ENCODE measurements at regions not wholly inside any gene's neighbourhood (a gene's known extent, or its start where the extent isn't known, plus 50 kb on each side); places are given as distances from the start of the nearest gene placed in this dataset.

- TF ChIP-seq, protein P1, sequence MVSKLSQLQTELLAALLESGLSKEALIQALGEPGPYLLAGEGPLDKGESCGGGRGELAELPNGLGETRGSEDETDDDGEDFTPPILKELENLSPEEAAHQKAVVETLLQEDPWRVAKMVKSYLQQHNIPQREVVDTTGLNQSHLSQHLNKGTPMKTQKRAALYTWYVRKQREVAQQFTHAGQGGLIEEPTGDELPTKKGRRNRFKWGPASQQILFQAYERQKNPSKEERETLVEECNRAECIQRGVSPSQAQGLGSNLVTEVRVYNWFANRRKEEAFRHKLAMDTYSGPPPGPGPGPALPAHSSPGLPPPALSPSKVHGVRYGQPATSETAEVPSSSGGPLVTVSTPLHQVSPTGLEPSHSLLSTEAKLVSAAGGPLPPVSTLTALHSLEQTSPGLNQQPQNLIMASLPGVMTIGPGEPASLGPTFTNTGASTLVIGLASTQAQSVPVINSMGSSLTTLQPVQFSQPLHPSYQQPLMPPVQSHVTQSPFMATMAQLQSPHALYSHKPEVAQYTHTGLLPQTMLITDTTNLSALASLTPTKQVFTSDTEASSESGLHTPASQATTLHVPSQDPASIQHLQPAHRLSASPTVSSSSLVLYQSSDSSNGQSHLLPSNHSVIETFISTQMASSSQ (IDR thresholded peaks at IDR 0.05; ENCODE audit: low read depth): no peak
- TF ChIP-seq, protein P1 (CRISPR knock-in tag; IDR thresholded peaks at IDR 0.05; ENCODE audit: borderline replicate concordance): no peak
- TF ChIP-seq POLR2G (IDR thresholded peaks at IDR 0.05; ENCODE audit: low read depth, low read length) (no peak), NBN (conservative IDR thresholded peaks at IDR 0.05) (no peak), DNMT1 (CRISPR knock-in tag; IDR thresholded peaks at IDR 0.05) (no peak), GMEB1 (CRISPR knock-in tag; IDR thresholded peaks at IDR 0.05; ENCODE audit: borderline replicate concordance) (no peak), ZNF207 (IDR thresholded peaks at IDR 0.05; ENCODE audit: borderline replicate concordance) (no peak), ARID2 (CRISPR knock-in tag; IDR thresholded peaks at IDR 0.05; ENCODE audit: borderline replicate concordance) (no peak), ZNF782 (CRISPR knock-in tag; IDR thresholded peaks at IDR 0.05; ENCODE audit: borderline replicate concordance) (no peak), ZNF619 (CRISPR knock-in tag; IDR thresholded peaks at IDR 0.05) (no peak)
- TF ChIP-seq, protein P2, sequence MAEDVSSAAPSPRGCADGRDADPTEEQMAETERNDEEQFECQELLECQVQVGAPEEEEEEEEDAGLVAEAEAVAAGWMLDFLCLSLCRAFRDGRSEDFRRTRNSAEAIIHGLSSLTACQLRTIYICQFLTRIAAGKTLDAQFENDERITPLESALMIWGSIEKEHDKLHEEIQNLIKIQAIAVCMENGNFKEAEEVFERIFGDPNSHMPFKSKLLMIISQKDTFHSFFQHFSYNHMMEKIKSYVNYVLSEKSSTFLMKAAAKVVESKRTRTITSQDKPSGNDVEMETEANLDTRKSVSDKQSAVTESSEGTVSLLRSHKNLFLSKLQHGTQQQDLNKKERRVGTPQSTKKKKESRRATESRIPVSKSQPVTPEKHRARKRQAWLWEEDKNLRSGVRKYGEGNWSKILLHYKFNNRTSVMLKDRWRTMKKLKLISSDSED (CRISPR knock-in tag; IDR thresholded peaks at IDR 0.05): no peak
- TF ChIP-seq, protein P3, sequence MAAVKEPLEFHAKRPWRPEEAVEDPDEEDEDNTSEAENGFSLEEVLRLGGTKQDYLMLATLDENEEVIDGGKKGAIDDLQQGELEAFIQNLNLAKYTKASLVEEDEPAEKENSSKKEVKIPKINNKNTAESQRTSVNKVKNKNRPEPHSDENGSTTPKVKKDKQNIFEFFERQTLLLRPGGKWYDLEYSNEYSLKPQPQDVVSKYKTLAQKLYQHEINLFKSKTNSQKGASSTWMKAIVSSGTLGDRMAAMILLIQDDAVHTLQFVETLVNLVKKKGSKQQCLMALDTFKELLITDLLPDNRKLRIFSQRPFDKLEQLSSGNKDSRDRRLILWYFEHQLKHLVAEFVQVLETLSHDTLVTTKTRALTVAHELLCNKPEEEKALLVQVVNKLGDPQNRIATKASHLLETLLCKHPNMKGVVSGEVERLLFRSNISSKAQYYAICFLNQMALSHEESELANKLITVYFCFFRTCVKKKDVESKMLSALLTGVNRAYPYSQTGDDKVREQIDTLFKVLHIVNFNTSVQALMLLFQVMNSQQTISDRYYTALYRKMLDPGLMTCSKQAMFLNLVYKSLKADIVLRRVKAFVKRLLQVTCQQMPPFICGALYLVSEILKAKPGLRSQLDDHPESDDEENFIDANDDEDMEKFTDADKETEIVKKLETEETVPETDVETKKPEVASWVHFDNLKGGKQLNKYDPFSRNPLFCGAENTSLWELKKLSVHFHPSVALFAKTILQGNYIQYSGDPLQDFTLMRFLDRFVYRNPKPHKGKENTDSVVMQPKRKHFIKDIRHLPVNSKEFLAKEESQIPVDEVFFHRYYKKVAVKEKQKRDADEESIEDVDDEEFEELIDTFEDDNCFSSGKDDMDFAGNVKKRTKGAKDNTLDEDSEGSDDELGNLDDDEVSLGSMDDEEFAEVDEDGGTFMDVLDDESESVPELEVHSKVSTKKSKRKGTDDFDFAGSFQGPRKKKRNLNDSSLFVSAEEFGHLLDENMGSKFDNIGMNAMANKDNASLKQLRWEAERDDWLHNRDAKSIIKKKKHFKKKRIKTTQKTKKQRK (IDR thresholded peaks at IDR 0.05; ENCODE audit: low read length): no peak
- TF ChIP-seq, protein P4, sequence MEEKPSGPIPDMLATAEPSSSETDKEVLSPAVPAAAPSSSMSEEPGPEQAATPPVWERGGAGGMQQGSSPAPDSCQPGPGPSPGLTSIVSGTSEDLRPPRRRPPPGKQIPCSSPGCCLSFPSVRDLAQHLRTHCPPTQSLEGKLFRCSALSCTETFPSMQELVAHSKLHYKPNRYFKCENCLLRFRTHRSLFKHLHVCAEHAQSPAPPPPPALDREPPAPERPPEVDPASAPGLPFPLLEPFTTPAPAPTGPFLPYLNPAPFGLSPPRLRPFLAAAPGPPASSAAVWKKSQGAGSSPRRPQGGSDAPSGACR (CRISPR knock-in tag; IDR thresholded peaks at IDR 0.05): no peak
- TF ChIP-seq, protein P5, sequence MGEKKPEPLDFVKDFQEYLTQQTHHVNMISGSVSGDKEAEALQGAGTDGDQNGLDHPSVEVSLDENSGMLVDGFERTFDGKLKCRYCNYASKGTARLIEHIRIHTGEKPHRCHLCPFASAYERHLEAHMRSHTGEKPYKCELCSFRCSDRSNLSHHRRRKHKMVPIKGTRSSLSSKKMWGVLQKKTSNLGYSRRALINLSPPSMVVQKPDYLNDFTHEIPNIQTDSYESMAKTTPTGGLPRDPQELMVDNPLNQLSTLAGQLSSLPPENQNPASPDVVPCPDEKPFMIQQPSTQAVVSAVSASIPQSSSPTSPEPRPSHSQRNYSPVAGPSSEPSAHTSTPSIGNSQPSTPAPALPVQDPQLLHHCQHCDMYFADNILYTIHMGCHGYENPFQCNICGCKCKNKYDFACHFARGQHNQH (CRISPR knock-in tag; IDR thresholded peaks at IDR 0.05): no peak
Observed at GRCh38 chr6:163789199-163789810, 374.8 kb downstream of the QKI start (continued).

All from HepG2 (cell line).